Lung (tissue), 11 donors: ENCODE measurements at regions not wholly inside any gene's neighbourhood (a gene's known extent, or its start where the extent isn't known, plus 50 kb on each side); places are given as distances from the start of the nearest gene placed in this dataset.

Experiments used
- ATAC-seq: fragments of 200-7000 bp; cut with Tn5 transposase; one replicate; pipeline ENCODE4 v1.9.1; 2020; ENCODE audit warnings: moderate number of reproducible peaks; ENCODE audit not compliant: insufficient read depth, low FRiP score
- DNase-seq, 3 donors: peaks; one replicate each; pipeline ENCODE4 v3.0.0-alpha.2; 2013 to 2017
- H3K27ac ChIP-seq, 2 donors: one replicate each; pipeline ENCODE4 v1.5.1; 2013; ENCODE audit warnings: mild to moderate bottlenecking in 2 of 2, moderate library complexity in 2 of 2, control low read depth in 1 of 2, inconsistent platforms in 1 of 2, low read depth in 1 of 2, low read length in 1 of 2
- H3K27me3 ChIP-seq, 3 donors: one replicate each; pipeline ENCODE4 v1.5.1; 2013; ENCODE audit warnings: low read length in 2 of 3; ENCODE audit not compliant: control insufficient read depth in 3 of 3, insufficient read depth in 3 of 3
- H3K36me3 ChIP-seq, 4 donors: one replicate each; pipeline ENCODE4 v1.5.1; 2013; ENCODE audit warnings: low read length in 4 of 4, mild to moderate bottlenecking in 1 of 4, moderate library complexity in 1 of 4; ENCODE audit not compliant: control insufficient read depth in 4 of 4, insufficient read depth in 4 of 4
- H3K4me1 ChIP-seq, 5 donors: one replicate each; pipeline ENCODE4 v1.5.1; 2013; ENCODE audit warnings: low read length in 5 of 5, mild to moderate bottlenecking in 2 of 5, moderate library complexity in 1 of 5; ENCODE audit not compliant: control insufficient read depth in 5 of 5, insufficient read depth in 5 of 5
- H3K4me3 ChIP-seq: one replicate; pipeline ENCODE4 v1.5.1; 2013; ENCODE audit warnings: mild to moderate bottlenecking, control low read depth, moderate library complexity
- H3K9ac ChIP-seq, 2 donors: one replicate each; pipeline ENCODE4 v1.5.1; 2013; ENCODE audit warnings: low read length in 2 of 2, control low read depth in 1 of 2; ENCODE audit not compliant: insufficient read depth in 1 of 2
- H3K9me3 ChIP-seq, 4 donors: one replicate each; pipeline ENCODE4 v1.5.1; 2013; ENCODE audit warnings: low read length in 3 of 4, mild to moderate bottlenecking in 1 of 4, moderate library complexity in 1 of 4; ENCODE audit not compliant: control insufficient read depth in 4 of 4, insufficient read depth in 3 of 4
- WGBS, 2 donors: extraction: QIAGEN DNeasy Blood & Tissue Kit; methylation state at CpG; one replicate each; pipeline ENCODE4 v1.1.7; 2013; 5-methylcytosine and 5-hydroxymethylcytosine counted together
- TF ChIP-seq, protein P1 (sequence below): IDR thresholded peaks from 2 replicates; pipeline ENCODE4 v1.5.1; 2012; ENCODE audit warnings: mild to moderate bottlenecking; ENCODE audit errors: control extremely low read depth, extremely low read depth
- donor health status: control.
- donor health status: control.
- donor health status: Bipolar disorder and iron deficiency.
- donor health status: healthy.
- donor health status: DM: yes; HTN: yes; CAD: no.

DNA sequence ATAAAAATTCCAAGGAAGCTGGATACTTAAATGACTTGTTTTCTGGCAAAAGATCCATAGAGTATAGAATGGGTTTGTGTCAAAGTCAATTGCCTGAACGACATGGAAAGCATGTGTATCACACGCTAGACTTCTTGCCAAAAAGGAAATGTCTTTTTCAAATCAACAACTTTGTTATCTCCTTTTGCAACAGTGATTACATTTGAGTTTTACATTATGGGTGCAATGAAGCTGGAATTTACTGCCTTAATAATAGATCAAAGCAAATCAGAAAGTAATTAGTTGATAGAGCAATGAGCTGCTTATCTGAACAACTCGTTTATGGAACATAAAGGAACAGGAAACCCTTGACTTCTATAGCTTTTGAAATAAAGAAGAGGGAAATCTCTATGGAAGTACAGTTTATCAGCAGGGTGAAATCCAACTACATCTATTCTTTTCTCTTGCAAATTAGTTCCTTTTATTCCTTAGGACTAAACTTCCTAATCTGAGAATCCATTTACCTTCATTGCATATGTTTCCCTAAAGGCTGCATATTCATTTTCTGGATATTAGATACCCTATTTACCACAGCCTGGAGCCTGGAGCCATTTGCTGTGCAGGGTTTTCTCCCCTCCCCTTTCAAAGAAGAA, 415.1 kb upstream of the NECTIN3 start:
- DNase-seq (peak; percentile 61 to 98 (median 98)), ATAC-seq (no peak)
- H3K4me1 ChIP-seq: peaks cover 0 to 33% (median 4%) of the 10 kb centered on the region in 5 donors
- H3K27ac ChIP-seq: no peak overlapping the region
- H3K36me3 ChIP-seq: no peaks in the 10 kb centered on the region
- no peaks in the 10 kb centered on the region for H3K27me3 ChIP-seq
- H3K9ac ChIP-seq: no peak overlapping the region
- no peak overlapping the region for H3K4me3 ChIP-seq
- peaks cover 0 to 4% (median 0%) of the 10 kb centered on the region in 4 donors for H3K9me3 ChIP-seq
- 20 to 45% methylated on average over 3 of the region's 3 CpGs for WGBS, 2 donors
- TF ChIP-seq, protein P1, sequence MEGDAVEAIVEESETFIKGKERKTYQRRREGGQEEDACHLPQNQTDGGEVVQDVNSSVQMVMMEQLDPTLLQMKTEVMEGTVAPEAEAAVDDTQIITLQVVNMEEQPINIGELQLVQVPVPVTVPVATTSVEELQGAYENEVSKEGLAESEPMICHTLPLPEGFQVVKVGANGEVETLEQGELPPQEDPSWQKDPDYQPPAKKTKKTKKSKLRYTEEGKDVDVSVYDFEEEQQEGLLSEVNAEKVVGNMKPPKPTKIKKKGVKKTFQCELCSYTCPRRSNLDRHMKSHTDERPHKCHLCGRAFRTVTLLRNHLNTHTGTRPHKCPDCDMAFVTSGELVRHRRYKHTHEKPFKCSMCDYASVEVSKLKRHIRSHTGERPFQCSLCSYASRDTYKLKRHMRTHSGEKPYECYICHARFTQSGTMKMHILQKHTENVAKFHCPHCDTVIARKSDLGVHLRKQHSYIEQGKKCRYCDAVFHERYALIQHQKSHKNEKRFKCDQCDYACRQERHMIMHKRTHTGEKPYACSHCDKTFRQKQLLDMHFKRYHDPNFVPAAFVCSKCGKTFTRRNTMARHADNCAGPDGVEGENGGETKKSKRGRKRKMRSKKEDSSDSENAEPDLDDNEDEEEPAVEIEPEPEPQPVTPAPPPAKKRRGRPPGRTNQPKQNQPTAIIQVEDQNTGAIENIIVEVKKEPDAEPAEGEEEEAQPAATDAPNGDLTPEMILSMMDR: no peak

DNA sequence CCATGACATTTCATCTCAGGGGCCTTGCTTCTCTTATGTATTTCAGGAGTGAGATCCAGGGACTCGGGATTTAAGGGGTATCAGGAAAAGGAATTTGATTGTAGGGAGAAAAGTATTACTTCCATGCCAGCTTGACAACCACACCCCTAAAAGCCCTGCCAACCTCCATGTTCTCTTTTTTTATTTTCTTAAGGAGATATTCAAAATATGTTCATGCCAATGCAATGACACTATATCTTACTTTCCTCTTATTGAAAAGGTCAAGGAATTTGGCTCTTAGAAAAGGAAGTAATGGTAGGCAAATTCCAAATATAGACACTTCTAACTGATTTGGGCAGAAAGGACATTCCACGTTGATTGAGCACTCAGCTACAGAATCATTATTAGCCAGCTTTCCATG, 407.5 kb upstream of the NECTIN3 start:
- Histone ChIP-seq H3K27ac (no peak overlapping the region), H3K4me3 (no peak overlapping the region), H3K4me1 (peaks cover 0 to 5% (median 3%) of the 10 kb centered on the region in 5 donors), H3K36me3 (no peaks in the 10 kb centered on the region), H3K27me3 (no peaks in the 10 kb centered on the region), H3K9ac (no peak overlapping the region), H3K9me3 (peaks cover 0 to 8% (median 0%) of the 10 kb centered on the region in 4 donors)
- ATAC-seq: peak; percentile 57
- TF ChIP-seq, protein P1: no peak
- WGBS, 2 donors: 48 to 76% methylated on average over 2 of the region's 2 CpGs
- no peak for DNase-seq

DNA sequence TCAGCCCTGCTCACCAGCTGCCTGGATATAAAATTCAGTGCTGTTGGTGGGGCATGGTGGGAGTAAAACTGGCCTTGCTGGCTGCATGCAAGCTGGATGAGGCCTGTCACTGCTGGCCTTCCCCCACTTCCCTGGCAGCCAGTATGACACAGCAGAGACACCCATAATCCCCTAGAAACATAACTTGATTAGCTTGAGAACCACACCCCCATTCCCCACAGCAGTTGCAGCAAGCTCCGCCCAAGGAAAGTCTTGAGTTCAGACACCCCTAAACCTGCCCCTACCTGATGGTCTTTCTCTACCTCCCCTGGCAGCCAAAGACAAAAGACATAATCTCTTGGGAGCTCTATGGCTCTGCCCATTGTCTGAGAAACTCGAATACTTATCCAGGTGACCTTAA, 405.1 kb upstream of the NECTIN3 start:
- 76 to 77% methylated on average over 2 of the region's 2 CpGs for WGBS, 2 donors

More for the DNA sequence above, 405.1 kb upstream of the NECTIN3 start:
- no peaks in the 10 kb centered on the region for H3K27me3 ChIP-seq
- DNase-seq: no peak
- TF ChIP-seq, protein P1: no peak
- H3K27ac ChIP-seq: no peak overlapping the region
- no peak overlapping the region for H3K4me3 ChIP-seq
- peaks cover 0 to 5% (median 3%) of the 10 kb centered on the region in 5 donors for H3K4me1 ChIP-seq
- H3K9me3 ChIP-seq: peaks cover 0 to 12% (median 2%) of the 10 kb centered on the region in 4 donors
- no peak overlapping the region for H3K9ac ChIP-seq
- ATAC-seq: no peak
- no peaks in the 10 kb centered on the region for H3K36me3 ChIP-seq
